ENCODE measurements at regions not wholly inside any gene's neighbourhood (a gene's known extent, or its start where the extent isn't known, plus 50 kb on each side); places are given as distances from the start of the nearest gene placed in this dataset.
"Not testable (repeated sequence)": the region's sequence is repeated elsewhere in the genome, so short reads cannot be mapped to it uniquely, and the experiment has no call there.

DNA sequence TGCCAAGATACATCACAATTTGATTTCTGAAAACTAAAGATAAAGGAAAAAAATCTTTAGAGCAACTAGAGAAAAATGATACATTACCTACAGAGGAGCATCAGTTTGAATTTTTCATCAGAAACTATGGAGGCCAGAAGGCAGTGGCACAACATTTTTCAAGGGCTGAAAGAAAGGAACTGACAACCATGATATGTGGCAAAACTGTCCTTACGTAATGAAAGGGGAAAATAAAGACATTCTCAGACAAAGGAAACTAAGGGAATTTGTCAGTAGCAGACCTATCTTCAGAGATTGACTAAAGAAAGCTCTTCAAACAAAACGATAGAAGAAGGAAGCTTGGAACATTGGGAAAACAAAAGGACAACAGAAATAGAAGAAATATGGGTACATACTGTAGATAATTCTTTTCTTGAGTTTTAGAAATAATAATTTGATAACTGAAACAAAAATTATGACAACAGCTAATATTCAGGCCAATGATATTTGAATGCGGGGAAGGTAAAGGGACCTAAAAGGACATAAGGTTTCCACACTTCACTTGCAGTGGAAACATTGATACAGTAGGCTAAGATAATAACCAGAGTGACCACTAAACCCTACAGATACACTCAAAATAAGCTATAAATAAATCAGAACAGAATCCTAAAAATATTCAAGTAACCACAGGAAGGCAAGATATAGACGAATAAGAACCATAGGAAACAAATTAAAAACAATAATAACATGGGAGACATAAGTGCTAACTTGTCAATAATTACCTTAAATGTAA is 70.0 kb upstream of the NPAS2 start:
- H3K27ac ChIP-seq (ENCODE audit: low read length), result no peak overlapping the region
- H3K4me1 ChIP-seq (ENCODE audit: control insufficient read depth, insufficient read depth, low read length), result peaks cover 3% of the 10 kb centered on the region
- DNase-seq, result no peak
- no peaks in the 10 kb centered on the region for H3K36me3 ChIP-seq (ENCODE audit: control insufficient read depth, insufficient read depth, low read length)
- H3K4me3 ChIP-seq (ENCODE audit: low read length), result no peak overlapping the region
- no peaks in the 10 kb centered on the region for H3K9me3 ChIP-seq (replicated peaks; ENCODE audit: control insufficient read depth, low read depth, low read length)
- H3K27me3 ChIP-seq (ENCODE audit: control insufficient read depth, insufficient read depth, low read length), result no peaks in the 10 kb centered on the region
- WGBS (ENCODE audit: insufficient coverage), result no CpG with 5 or more reads among the region's 4 CpGs

DNA sequence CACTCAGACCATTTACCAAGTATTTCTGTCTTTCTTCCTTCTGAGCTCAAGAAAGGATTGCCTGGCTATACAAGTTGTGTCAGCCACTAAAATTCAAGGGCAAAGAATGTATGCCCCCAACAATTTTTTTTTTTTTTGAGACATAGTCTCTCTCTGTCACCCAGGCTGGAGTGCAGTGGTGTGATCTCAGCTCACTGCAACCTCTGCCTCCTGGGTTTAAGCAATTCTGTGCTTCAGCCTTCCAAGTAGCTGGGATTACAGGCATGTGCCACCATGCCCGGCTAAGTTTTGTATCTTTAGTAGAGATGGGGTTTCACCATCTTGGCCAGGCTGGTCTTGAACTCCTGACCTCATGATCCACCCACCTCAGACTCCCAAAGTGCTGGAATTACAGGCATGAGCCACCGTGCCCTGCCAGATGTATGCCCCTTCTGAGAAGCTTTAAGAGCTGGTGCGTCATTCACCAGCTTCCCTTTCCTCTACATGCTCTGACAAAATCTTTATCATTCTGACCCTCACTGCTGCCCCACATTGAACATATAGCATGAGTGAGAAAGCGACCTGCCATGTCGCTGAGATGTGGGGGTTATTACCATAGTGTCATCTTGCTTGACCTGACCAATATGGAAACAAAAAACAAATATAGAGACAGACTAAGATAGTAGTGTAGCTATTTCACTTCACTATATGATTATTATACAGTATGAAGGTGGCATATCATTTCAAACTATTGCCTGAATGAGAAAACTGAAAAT is 67.9 kb upstream of the NPAS2 start:
- H3K27me3 ChIP-seq (ENCODE audit: control insufficient read depth, insufficient read depth, low read length); DNase-seq; H3K27ac ChIP-seq (ENCODE audit: low read length); H3K4me3 ChIP-seq (ENCODE audit: low read length); H3K9me3 ChIP-seq (replicated peaks; ENCODE audit: control insufficient read depth, low read depth, low read length); H3K4me1 ChIP-seq (ENCODE audit: control insufficient read depth, insufficient read depth, low read length); H3K36me3 ChIP-seq (ENCODE audit: control insufficient read depth, insufficient read depth, low read length): not testable (repeated sequence)
- 90% methylated on average over 2 of the region's 5 CpGs for WGBS (ENCODE audit: insufficient coverage)

- Histone ChIP-seq H3K27me3 (ENCODE audit: control insufficient read depth, insufficient read depth, low read length) (no peaks in the 10 kb centered on the region), H3K4me1 (ENCODE audit: control insufficient read depth, insufficient read depth, low read length) (no peaks in the 10 kb centered on the region), H3K4me3 (ENCODE audit: low read length) (no peak overlapping the region), H3K27ac (ENCODE audit: low read length) (no peak overlapping the region), H3K9me3 (replicated peaks; ENCODE audit: control insufficient read depth, low read depth, low read length) (no peaks in the 10 kb centered on the region), H3K36me3 (ENCODE audit: control insufficient read depth, insufficient read depth, low read length) (no peaks in the 10 kb centered on the region)
- no peak for DNase-seq
- no CpG with 5 or more reads among the region's 2 CpGs for WGBS (ENCODE audit: insufficient coverage)
Measured at GRCh38 chr2:100752628-100753333, 67.2 kb upstream of the NPAS2 start.

- DNase-seq, result no peak
- Histone ChIP-seq H3K9me3 (replicated peaks; ENCODE audit: control insufficient read depth, low read depth, low read length) (no peaks in the 10 kb centered on the region), H3K27ac (ENCODE audit: low read length) (no peak overlapping the region), H3K36me3 (ENCODE audit: control insufficient read depth, insufficient read depth, low read length) (no peaks in the 10 kb centered on the region), H3K27me3 (ENCODE audit: control insufficient read depth, insufficient read depth, low read length) (no peaks in the 10 kb centered on the region), H3K4me3 (ENCODE audit: low read length) (no peak overlapping the region), H3K4me1 (ENCODE audit: control insufficient read depth, insufficient read depth, low read length) (no peaks in the 10 kb centered on the region)
- 46% methylated on average over 2 of the region's 4 CpGs for WGBS (ENCODE audit: insufficient coverage)
Measured at GRCh38 chr2:100753444-100753843, 66.5 kb upstream of the NPAS2 start.

DNA sequence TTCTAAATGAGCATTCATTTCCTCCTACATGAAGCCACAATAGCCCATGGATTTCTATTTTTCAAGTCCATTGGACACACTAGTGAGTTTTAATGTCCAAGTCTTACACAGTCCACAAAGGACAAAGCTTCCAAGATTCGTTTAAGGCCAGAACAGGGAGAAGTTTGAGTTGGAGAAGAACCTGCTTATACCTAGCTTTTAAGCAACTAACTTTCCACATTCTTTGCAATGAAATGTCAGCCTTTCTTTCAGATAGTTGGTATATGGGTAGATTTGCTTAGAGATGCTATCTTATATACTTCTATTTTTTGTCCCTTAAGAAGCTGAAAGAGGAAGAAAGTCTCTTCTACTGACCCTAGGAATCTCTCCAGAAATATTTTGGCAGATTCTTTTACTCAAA is 66.1 kb upstream of the NPAS2 start:
- Histone ChIP-seq H3K36me3 (ENCODE audit: control insufficient read depth, insufficient read depth, low read length) (no peaks in the 10 kb centered on the region), H3K27ac (ENCODE audit: low read length) (no peak overlapping the region), H3K9me3 (replicated peaks; ENCODE audit: control insufficient read depth, low read depth, low read length) (no peaks in the 10 kb centered on the region), H3K4me3 (ENCODE audit: low read length) (no peak overlapping the region), H3K4me1 (ENCODE audit: control insufficient read depth, insufficient read depth, low read length) (no peaks in the 10 kb centered on the region), H3K27me3 (ENCODE audit: control insufficient read depth, insufficient read depth, low read length) (no peaks in the 10 kb centered on the region)
- peak; percentile 61 for DNase-seq
- no CpG with 5 or more reads among the region's 1 CpG for WGBS (ENCODE audit: insufficient coverage)

GRCh38 chr2:100754951-100755350 is 65.0 kb upstream of the NPAS2 start:
- WGBS (ENCODE audit: insufficient coverage), result 100% methylated on average over 1 of the region's 4 CpGs
- no peaks in the 10 kb centered on the region for H3K27me3 ChIP-seq (ENCODE audit: control insufficient read depth, insufficient read depth, low read length)
- H3K4me3 ChIP-seq (ENCODE audit: low read length), result no peak overlapping the region
- no peaks in the 10 kb centered on the region for H3K4me1 ChIP-seq (ENCODE audit: control insufficient read depth, insufficient read depth, low read length)
- H3K36me3 ChIP-seq (ENCODE audit: control insufficient read depth, insufficient read depth, low read length), result no peaks in the 10 kb centered on the region
- H3K27ac ChIP-seq (ENCODE audit: low read length), result no peak overlapping the region
- no peaks in the 10 kb centered on the region for H3K9me3 ChIP-seq (replicated peaks; ENCODE audit: control insufficient read depth, low read depth, low read length)
- no peak for DNase-seq

DNA sequence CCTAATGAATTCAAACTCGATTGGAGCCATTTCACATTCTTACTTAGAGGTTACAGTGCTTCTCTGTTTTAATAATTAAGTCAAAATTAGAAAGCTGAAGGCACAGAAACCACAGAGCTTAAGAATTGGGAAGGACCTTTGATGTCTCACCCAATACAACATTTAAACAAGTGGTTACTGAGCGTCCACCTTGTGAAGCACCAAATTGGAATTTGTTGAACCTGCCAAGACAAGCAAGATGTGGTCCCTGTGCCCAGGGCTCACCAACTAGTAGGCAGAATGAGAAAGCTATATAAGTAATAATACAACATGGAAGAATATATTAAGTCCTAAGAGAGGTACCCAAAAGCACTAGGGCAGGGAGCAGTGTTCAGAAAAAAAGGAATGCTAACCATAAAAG is 64.5 kb upstream of the NPAS2 start:
- no peaks in the 10 kb centered on the region for H3K36me3 ChIP-seq (ENCODE audit: control insufficient read depth, insufficient read depth, low read length)
- H3K9me3 ChIP-seq (replicated peaks; ENCODE audit: control insufficient read depth, low read depth, low read length), result no peaks in the 10 kb centered on the region
- no peak overlapping the region for H3K4me3 ChIP-seq (ENCODE audit: low read length)
- no peaks in the 10 kb centered on the region for H3K27me3 ChIP-seq (ENCODE audit: control insufficient read depth, insufficient read depth, low read length)
- DNase-seq, result no peak
- no CpG with 5 or more reads among the region's 2 CpGs for WGBS (ENCODE audit: insufficient coverage)
- H3K4me1 ChIP-seq (ENCODE audit: control insufficient read depth, insufficient read depth, low read length), result no peaks in the 10 kb centered on the region
- no peak overlapping the region for H3K27ac ChIP-seq (ENCODE audit: low read length)

- H3K9me3 ChIP-seq (replicated peaks; ENCODE audit: control insufficient read depth, low read depth, low read length), result no peaks in the 10 kb centered on the region
- H3K27me3 ChIP-seq (ENCODE audit: control insufficient read depth, insufficient read depth, low read length), result no peaks in the 10 kb centered on the region
- H3K4me3 ChIP-seq (ENCODE audit: low read length), result no peak overlapping the region
- DNase-seq, result peak; percentile 29
- no peaks in the 10 kb centered on the region for H3K36me3 ChIP-seq (ENCODE audit: control insufficient read depth, insufficient read depth, low read length)
- H3K27ac ChIP-seq (ENCODE audit: low read length), result no peak overlapping the region
- no peaks in the 10 kb centered on the region for H3K4me1 ChIP-seq (ENCODE audit: control insufficient read depth, insufficient read depth, low read length)
- WGBS (ENCODE audit: insufficient coverage), result no CpG with 5 or more reads among the region's 1 CpG
Measured at GRCh38 chr2:100756704-100757103, 63.2 kb upstream of the NPAS2 start.

DNA sequence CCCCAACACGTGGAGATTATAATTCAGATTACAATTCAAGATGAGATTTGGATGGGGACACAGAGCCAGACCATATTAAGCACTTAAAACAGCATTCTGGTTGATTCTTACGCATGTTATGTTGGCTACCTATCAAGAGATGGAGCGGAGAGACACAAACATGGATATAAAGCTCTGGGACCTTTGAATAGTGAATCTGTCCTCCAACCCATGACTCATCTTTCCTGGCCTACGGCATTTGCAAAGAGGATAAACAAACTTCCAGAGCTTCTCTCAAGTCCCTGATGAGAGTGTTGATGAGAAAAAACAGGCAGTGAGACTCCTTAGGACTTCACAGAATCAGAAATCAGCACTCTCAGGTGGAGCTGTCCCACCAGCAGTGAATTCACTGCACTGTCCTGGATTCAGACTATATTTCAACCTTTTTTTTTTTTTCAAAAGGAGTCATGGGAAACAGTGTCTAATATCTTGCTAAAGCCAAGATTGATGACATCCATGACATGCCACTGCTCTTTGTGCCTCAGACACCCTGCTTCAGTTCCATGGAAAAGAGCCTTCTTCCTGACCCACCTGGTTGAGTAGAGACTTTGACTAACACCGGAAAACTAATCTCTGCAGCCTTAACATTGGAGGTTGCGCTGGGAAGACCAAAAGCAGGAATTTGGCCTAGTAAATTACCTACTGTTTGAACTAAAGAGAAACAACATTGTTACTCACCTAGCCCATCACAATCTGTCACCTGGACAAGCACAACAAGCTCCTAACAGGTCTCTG is 62.1 kb upstream of the NPAS2 start:
- peak; percentile 92 for DNase-seq
- Histone ChIP-seq H3K4me3 (ENCODE audit: low read length) (no peak overlapping the region), H3K9me3 (replicated peaks; ENCODE audit: control insufficient read depth, low read depth, low read length) (no peaks in the 10 kb centered on the region), H3K36me3 (ENCODE audit: control insufficient read depth, insufficient read depth, low read length) (no peaks in the 10 kb centered on the region), H3K27ac (ENCODE audit: low read length) (no peak overlapping the region), H3K4me1 (ENCODE audit: control insufficient read depth, insufficient read depth, low read length) (no peaks in the 10 kb centered on the region), H3K27me3 (ENCODE audit: control insufficient read depth, insufficient read depth, low read length) (no peaks in the 10 kb centered on the region)
- 100% methylated on average over 2 of the region's 6 CpGs for WGBS (ENCODE audit: insufficient coverage)

DNA sequence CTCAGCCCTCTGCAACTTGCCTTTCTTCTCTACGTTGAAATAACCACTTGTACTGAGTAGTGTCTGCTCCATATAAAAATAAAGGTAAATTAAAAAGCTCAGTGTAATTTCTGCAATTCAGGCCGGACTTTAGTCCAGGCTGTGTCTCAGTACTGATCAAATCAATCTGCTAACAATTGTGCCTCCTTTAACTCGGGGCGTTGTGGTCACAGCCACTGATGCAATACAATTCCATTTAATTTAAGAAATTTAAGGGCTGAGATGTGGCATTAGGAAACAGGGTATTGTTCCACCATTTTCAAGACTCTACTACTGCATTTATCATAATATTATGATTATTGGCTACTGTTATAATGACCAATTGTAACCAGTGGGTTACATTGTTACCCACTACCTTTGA is 60.0 kb upstream of the NPAS2 start:
- no CpG with 5 or more reads among the region's 4 CpGs for WGBS (ENCODE audit: insufficient coverage)
- DNase-seq, result no peak
- no peak overlapping the region for H3K27ac ChIP-seq (ENCODE audit: low read length)

More for the DNA sequence above, 60.0 kb upstream of the NPAS2 start:
- Histone ChIP-seq H3K36me3 (ENCODE audit: control insufficient read depth, insufficient read depth, low read length) (no peaks in the 10 kb centered on the region), H3K4me3 (ENCODE audit: low read length) (no peak overlapping the region), H3K4me1 (ENCODE audit: control insufficient read depth, insufficient read depth, low read length) (no peaks in the 10 kb centered on the region), H3K9me3 (replicated peaks; ENCODE audit: control insufficient read depth, low read depth, low read length) (no peaks in the 10 kb centered on the region), H3K27me3 (ENCODE audit: control insufficient read depth, insufficient read depth, low read length) (peaks cover 2% of the 10 kb centered on the region)

Data from muscle of leg (tissue), 3 donors.